ENCODE measurements at regions not wholly inside any gene's neighbourhood (a gene's known extent, or its start where the extent isn't known, plus 50 kb on each side); places are given as distances from the start of the nearest gene placed in this dataset.

GRCh38 chr13:75124415-75124814 is 357.6 kb downstream of the TBC1D4 start:
- no peak for DNase-seq

GRCh38 chr13:75123428-75123827 is 358.5 kb downstream of the TBC1D4 start:
- no peak for DNase-seq

GRCh38 chr13:75120085-75120484 is 361.9 kb downstream of the TBC1D4 start:
- no peak for DNase-seq

- DNase-seq: no peak
These were observed 366.8 kb downstream of the TBC1D4 start for GRCh38 chr13:75115171-75115570.

GRCh38 chr13:75103976-75104375 is 378.0 kb downstream of the TBC1D4 start:
- no peak for DNase-seq

GRCh38 chr13:75102001-75102716 is 379.8 kb downstream of the TBC1D4 start:
- no peak for DNase-seq

GRCh38 chr13:75101348-75101747 is 380.6 kb downstream of the TBC1D4 start:
- DNase-seq: no peak

GRCh38 chr13:75092143-75092542 is 389.8 kb downstream of the TBC1D4 start:
- DNase-seq: no peak

GRCh38 chr13:75091718-75092117 is 390.3 kb downstream of the TBC1D4 start:
- no peak for DNase-seq

- no peak for DNase-seq
These were observed 390.9 kb downstream of the TBC1D4 start for GRCh38 chr13:75090872-75091615.

GRCh38 chr13:75088915-75089314 is 393.1 kb downstream of the TBC1D4 start:
- DNase-seq: no peak

GRCh38 chr13:75079226-75079625 is 402.7 kb downstream of the TBC1D4 start:
- DNase-seq: no peak

- DNase-seq: no peak
These were observed 405.5 kb downstream of the TBC1D4 start for GRCh38 chr13:75076476-75076875.

GRCh38 chr13:75073786-75074185 is 408.2 kb downstream of the TBC1D4 start:
- DNase-seq: no peak

GRCh38 chr13:75072891-75073290 is 409.1 kb downstream of the TBC1D4 start:
- DNase-seq: no peak

GRCh38 chr13:75072368-75072767 is 409.6 kb downstream of the TBC1D4 start:
- DNase-seq: no peak

- DNase-seq: no peak
These were observed 410.2 kb downstream of the TBC1D4 start for GRCh38 chr13:75071796-75072195.

- no peak for DNase-seq
These were observed 410.6 kb downstream of the TBC1D4 start for GRCh38 chr13:75071395-75071794.

- DNase-seq: no peak
These were observed 420.1 kb downstream of the TBC1D4 start for GRCh38 chr13:75061909-75062308.

GRCh38 chr13:75055296-75055695 is 426.7 kb downstream of the TBC1D4 start:
- DNase-seq: no peak

- DNase-seq: no peak
These were observed 429.4 kb downstream of the TBC1D4 start for GRCh38 chr13:75052616-75053015.

- no peak for DNase-seq
These were observed 431.4 kb downstream of the TBC1D4 start for GRCh38 chr13:75050419-75051046.

- no peak for DNase-seq
These were observed 432.1 kb downstream of the TBC1D4 start for GRCh38 chr13:75049735-75050335.

GRCh38 chr13:75042807-75043206 is 439.2 kb downstream of the TBC1D4 start:
- no peak for DNase-seq
